PC-3 (cell line): ENCODE measurements at regions not wholly inside any gene's neighbourhood (a gene's known extent, or its start where the extent isn't known, plus 50 kb on each side); places are given as distances from the start of the nearest gene placed in this dataset.
"Not testable (repeated sequence)": the region's sequence is repeated elsewhere in the genome, so short reads cannot be mapped to it uniquely, and the experiment has no call there.

Experiments used
- ATAC-seq: fragments of 200-7000 bp; cut with Tn5 transposase; 2 replicates; pipeline ENCODE4 v1.9.1; 2020; ENCODE audit warnings: mild to moderate bottlenecking, moderate library complexity
- BruUV-seq: library from RNA; stranded (reverse); fragments of 400-500 nt; replicated peaks from 2 replicates; lab custom pipeline; 2021; lab: Mats Ljungman, UMichigan
- CTCF ChIA-PET: fragments of 300-600 bp; sonication (Branson Sonifier 250); formaldehyde crosslinking; loops from one replicate; lab custom pipeline; 2022; ENCODE audit warnings: antibody characterized with exemption; lab: Charles Lee
- POLR2A ChIA-PET: fragments of 300-600 bp; sonication (Branson Sonifier 250); formaldehyde crosslinking; loops from one replicate; lab custom pipeline; 2022; ENCODE audit warnings: antibody characterized with exemption; ENCODE audit not compliant: unreplicated experiment; lab: Charles Lee
- DNase-seq: peaks from one replicate; pipeline ENCODE4 v3.0.0-alpha.2; 2015
- H2AFZ ChIP-seq: fragments of 300-600 bp; sonication (generic); 2 replicates; pipeline ENCODE4 v1.6.0; 2016; ENCODE audit warnings: antibody characterized with exemption, low read length
- H3F3A ChIP-seq: fragments of 300-600 bp; sonication (generic); one replicate; pipeline ENCODE4 v1.6.0; 2017; ENCODE audit warnings: antibody characterized with exemption, low read length, control low read depth, mild to moderate bottlenecking; ENCODE audit not compliant: unreplicated experiment
- H3K27ac ChIP-seq: fragments of 300-600 bp; sonication (generic); 2 replicates; pipeline ENCODE4 v1.5.1; 2016; ENCODE audit warnings: mild to moderate bottlenecking, low read length
- H3K27me3 ChIP-seq: fragments of 300-600 bp; sonication (generic); 2 replicates; pipeline ENCODE4 v1.6.1; 2016; ENCODE audit warnings: low read length, mixed read lengths
- H3K36me3 ChIP-seq: fragments of 300-600 bp; sonication (generic); 2 replicates; pipeline ENCODE4 v1.6.1; 2016; ENCODE audit warnings: low read depth, mixed run types, low read length, mixed read lengths
- H3K4me1 ChIP-seq: fragments of 300-600 bp; sonication (generic); 2 replicates; pipeline ENCODE4 v1.5.1; 2016; ENCODE audit warnings: low read length; ENCODE audit not compliant: insufficient read depth
- H3K4me2 ChIP-seq: fragments of 300-600 bp; sonication (generic); 2 replicates; pipeline ENCODE4 v1.6.0; 2016; ENCODE audit warnings: low read length
- H3K4me3 ChIP-seq: fragments of 300-600 bp; sonication (generic); 2 replicates; pipeline ENCODE4 v1.5.1; 2016; ENCODE audit warnings: mild to moderate bottlenecking, low read length, mixed read lengths
- H3K79me2 ChIP-seq: fragments of 300-600 bp; sonication (generic); 2 replicates; pipeline ENCODE4 v1.6.1; 2017; ENCODE audit warnings: low read length, mixed read lengths
- H3K9ac ChIP-seq: fragments of 300-600 bp; sonication (generic); 2 replicates; pipeline ENCODE4 v1.6.0; 2016; ENCODE audit warnings: mild to moderate bottlenecking, low read length
- H3K9me2 ChIP-seq: fragments of 300-600 bp; sonication (generic); replicated peaks from 2 replicates; pipeline ENCODE4 v1.6.1; 2016; ENCODE audit warnings: mixed run types, low read length, mixed read lengths
- H3K9me3 ChIP-seq: fragments of 300-600 bp; sonication (generic); 2 replicates; pipeline ENCODE4 v1.6.1; 2016; ENCODE audit warnings: low read length, mixed read lengths
- H4K20me1 ChIP-seq: fragments of 300-600 bp; sonication (generic); 2 replicates; pipeline ENCODE4 v1.6.1; 2016; ENCODE audit warnings: low read length, mixed read lengths
- EZH2 ChIP-seq: fragments of 300-600 bp; sonication (generic); IDR thresholded peaks from one replicate; pipeline ENCODE4 v1.6.1; 2017; ENCODE audit warnings: antibody characterized with exemption, mild to moderate bottlenecking, low read length; ENCODE audit not compliant: unreplicated experiment
- EZH2phosphoT487 ChIP-seq: fragments of 300-600 bp; sonication (generic); IDR thresholded peaks from 2 replicates; pipeline ENCODE4 v1.6.1; 2018; ENCODE audit warnings: mild to moderate bottlenecking, antibody characterized with exemption, low read length, borderline replicate concordance
- intact Hi-C: fragments of 100-400 bp; cut with micrococcal nuclease; formaldehyde crosslinking; loops from 2 replicates; pipeline ENCODE4 v1.9.0; 2023
- TF ChIP-seq, protein P1 (sequence below): fragments of 300-600 bp; sonication (generic); conservative IDR thresholded peaks from 2 replicates; pipeline ENCODE4 v1.5.1; 2017; ENCODE audit warnings: antibody characterized with exemption, low read depth, mild to moderate bottlenecking, low read length

DNA sequence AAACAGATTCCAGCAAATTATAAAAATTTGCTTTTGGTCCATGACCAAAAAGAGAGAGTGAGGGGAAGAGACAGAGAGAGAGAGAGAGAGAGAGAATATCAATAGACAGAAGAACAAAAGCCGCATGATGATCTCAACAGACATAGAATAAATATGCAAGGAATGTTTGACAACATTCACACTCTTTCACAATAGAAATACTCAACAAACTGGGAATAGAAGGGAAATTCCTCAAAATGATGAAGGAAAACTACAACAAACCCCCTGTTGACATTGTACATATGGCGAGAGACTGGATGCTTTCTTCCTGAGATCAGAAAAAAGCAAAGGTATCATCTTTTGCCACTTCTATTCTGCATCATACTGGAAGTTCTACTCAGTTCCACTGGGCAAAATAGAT, 309.7 kb downstream of the RAD51AP2 start:
- no peaks in the 10 kb centered on the region for H3K36me3 ChIP-seq
- no peak overlapping the region for H3K9ac ChIP-seq
- intact Hi-C loops, result no loop called here
- no peak overlapping the region for H3K4me3 ChIP-seq
- BruUV-seq, result no TSS peak
- H3K79me2 ChIP-seq, result no peaks in the 10 kb centered on the region
- no peaks in the 10 kb centered on the region for H4K20me1 ChIP-seq
- H3K9me2 ChIP-seq, result no peaks in the 10 kb centered on the region
- ATAC-seq, result no peak
- TF ChIP-seq EZH2phosphoT487 (no peak), EZH2 (no peak)
- TF ChIP-seq, protein P1, sequence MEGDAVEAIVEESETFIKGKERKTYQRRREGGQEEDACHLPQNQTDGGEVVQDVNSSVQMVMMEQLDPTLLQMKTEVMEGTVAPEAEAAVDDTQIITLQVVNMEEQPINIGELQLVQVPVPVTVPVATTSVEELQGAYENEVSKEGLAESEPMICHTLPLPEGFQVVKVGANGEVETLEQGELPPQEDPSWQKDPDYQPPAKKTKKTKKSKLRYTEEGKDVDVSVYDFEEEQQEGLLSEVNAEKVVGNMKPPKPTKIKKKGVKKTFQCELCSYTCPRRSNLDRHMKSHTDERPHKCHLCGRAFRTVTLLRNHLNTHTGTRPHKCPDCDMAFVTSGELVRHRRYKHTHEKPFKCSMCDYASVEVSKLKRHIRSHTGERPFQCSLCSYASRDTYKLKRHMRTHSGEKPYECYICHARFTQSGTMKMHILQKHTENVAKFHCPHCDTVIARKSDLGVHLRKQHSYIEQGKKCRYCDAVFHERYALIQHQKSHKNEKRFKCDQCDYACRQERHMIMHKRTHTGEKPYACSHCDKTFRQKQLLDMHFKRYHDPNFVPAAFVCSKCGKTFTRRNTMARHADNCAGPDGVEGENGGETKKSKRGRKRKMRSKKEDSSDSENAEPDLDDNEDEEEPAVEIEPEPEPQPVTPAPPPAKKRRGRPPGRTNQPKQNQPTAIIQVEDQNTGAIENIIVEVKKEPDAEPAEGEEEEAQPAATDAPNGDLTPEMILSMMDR, result no peak
- H3K27ac ChIP-seq, result no peak overlapping the region
- no peaks in the 10 kb centered on the region for H3K4me1 ChIP-seq
- no peaks in the 10 kb centered on the region for H3F3A ChIP-seq
- no peak overlapping the region for H3K4me2 ChIP-seq
- CTCF ChIA-PET, result no interaction called here
- DNase-seq, result no peak
- H3K27me3 ChIP-seq, result no peaks in the 10 kb centered on the region
- H3K9me3 ChIP-seq, result no peaks in the 10 kb centered on the region
- no peak overlapping the region for H2AFZ ChIP-seq
- POLR2A ChIA-PET, result no interaction called here

DNA sequence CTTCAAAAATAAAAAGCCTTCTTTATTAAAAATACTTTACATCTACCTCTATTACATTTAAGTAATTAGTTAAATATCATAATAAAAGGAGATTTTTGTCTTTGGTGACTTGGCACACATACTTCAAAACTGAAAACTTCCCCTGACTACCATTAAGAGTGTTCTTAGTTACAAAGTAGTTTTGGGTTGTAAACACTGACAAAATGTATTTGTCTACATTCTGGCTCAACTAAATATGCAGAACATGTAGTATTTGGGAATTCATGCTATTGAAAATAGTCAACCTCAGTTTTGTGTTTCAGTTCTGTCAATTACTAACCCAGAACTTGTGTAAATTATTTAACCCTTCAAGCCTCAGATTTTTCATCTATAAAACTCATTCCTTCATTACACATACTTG, 311.5 kb downstream of the RAD51AP2 start:
- ATAC-seq, result no peak
- Histone ChIP-seq H3K36me3 (no peaks in the 10 kb centered on the region), H3K4me3 (no peak overlapping the region), H3K4me1 (no peaks in the 10 kb centered on the region), H3F3A (no peaks in the 10 kb centered on the region), H3K27me3 (no peaks in the 10 kb centered on the region), H3K4me2 (no peak overlapping the region), H3K27ac (no peak overlapping the region), H3K9ac (no peak overlapping the region), H3K9me3 (no peaks in the 10 kb centered on the region), H4K20me1 (no peaks in the 10 kb centered on the region), H2AFZ (no peak overlapping the region), H3K79me2 (no peaks in the 10 kb centered on the region), H3K9me2 (no peaks in the 10 kb centered on the region)
- ChIA-PET CTCF (no interaction called here), POLR2A (no interaction called here)
- no peak for DNase-seq
- BruUV-seq, result no TSS peak
- intact Hi-C loops, result no loop called here
- no peak for TF ChIP-seq EZH2
- no peak for TF ChIP-seq EZH2phosphoT487
- TF ChIP-seq, protein P1, result no peak

DNA sequence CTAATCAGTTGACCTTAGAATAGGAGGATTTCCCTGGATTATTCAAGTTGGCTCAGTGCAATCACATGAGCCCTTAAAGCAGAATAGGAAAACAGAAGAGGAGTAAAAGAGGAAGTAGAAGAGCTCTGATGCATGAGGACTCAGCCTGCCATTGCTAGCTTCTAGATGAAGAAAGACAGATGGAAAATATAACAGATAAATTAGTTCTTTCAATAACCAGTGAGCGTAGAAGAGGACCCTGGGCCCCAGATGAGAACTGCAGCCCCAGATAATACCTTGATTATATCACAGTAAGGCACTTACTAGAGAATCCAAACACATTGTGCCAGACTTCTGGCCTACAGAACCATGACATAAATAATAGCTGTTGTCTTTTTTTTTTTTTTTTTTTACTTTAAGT, 314.0 kb downstream of the RAD51AP2 start:
- H3K27ac ChIP-seq, H4K20me1 ChIP-seq, POLR2A ChIA-PET, H3K4me3 ChIP-seq, BruUV-seq, H3K9me2 ChIP-seq, H3K9me3 ChIP-seq, H2AFZ ChIP-seq, H3K9ac ChIP-seq, CTCF ChIA-PET, H3K4me2 ChIP-seq, ATAC-seq, H3K27me3 ChIP-seq, H3K4me1 ChIP-seq, H3F3A ChIP-seq, H3K79me2 ChIP-seq, DNase-seq, intact Hi-C loops, H3K36me3 ChIP-seq: not testable (repeated sequence)

DNA sequence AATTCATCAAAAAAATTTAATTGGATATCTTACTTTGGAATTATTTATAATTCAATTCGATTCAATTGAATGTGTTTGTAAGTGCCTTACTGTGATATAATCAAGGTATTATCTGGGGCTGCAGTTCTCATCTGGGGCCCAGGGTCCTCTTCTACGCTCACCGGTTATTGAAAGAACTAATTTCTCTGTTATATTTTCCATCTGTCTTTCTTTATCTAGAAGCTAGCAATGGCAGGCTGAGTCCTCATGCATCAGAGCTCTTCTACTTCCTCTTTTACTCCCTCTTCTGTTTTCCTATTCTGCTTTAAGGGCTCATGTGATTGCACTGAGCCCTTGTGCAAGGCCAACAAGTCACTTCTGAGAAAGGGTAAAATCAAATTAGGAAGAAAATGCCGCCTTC, 315.6 kb downstream of the RAD51AP2 start:
- H3K4me3 ChIP-seq, H3F3A ChIP-seq, CTCF ChIA-PET, BruUV-seq, ATAC-seq, H3K27me3 ChIP-seq, DNase-seq, intact Hi-C loops, H3K9ac ChIP-seq, H3K9me3 ChIP-seq, H3K4me1 ChIP-seq, H3K27ac ChIP-seq, H2AFZ ChIP-seq, POLR2A ChIA-PET, H3K36me3 ChIP-seq, H3K79me2 ChIP-seq, H4K20me1 ChIP-seq, H3K4me2 ChIP-seq, H3K9me2 ChIP-seq: not testable (repeated sequence)
